ENCODE measurements at regions not wholly inside any gene's neighbourhood (a gene's known extent, or its start where the extent isn't known, plus 50 kb on each side); places are given as distances from the start of the nearest gene placed in this dataset.

DNA sequence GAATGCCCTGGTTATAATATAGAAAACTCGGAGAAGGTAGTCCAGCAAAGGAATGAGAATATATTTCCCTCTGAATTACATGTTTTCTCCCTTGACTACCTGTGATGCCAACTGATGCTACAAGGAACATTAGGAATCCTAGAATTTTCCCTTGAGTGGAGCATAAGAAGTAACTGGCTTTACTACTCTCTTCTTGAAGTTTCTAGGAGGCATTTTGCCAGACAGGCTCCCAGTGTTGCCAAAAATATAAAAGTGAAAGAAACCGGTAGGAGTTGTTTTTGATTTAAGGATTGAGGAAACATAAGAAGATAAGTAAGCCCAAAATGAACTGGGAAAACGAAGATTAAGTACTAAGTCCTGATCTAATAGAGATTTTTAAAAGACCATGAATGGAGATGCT lies 693.4 kb downstream of the NOVA1 start:
- Histone ChIP-seq H2AFZ (ENCODE audit: low read length) (no peak overlapping the region), H4K20me1 (ENCODE audit: control insufficient read depth, insufficient read depth, insufficient read length) (no peaks in the 10 kb centered on the region), H3T11ph (ENCODE audit: low read length) (no peak overlapping the region), H3K79me1 (ENCODE audit: insufficient read depth, low read depth, low read length, poor library complexity, severe bottlenecking) (no peaks in the 10 kb centered on the region), H3K27ac (ENCODE audit: insufficient read length, low read depth, low read length) (no peak overlapping the region), H3K18ac (ENCODE audit: insufficient read length, low read depth, low read length) (no peak overlapping the region), H3K4me2 (ENCODE audit: insufficient read depth, insufficient read length, low read length) (no peak overlapping the region), H2BK5ac (ENCODE audit: insufficient read length, low read length) (no peak overlapping the region), H3K9me3 (ENCODE audit: control insufficient read depth, low read depth, low read length) (no peaks in the 10 kb centered on the region), H2BK15ac (ENCODE audit: low read depth, low read length) (no peak overlapping the region), H2AK5ac (ENCODE audit: insufficient read length, low read length) (no peak overlapping the region), H2BK120ac (ENCODE audit: low read depth, low read length, poor library complexity, severe bottlenecking) (no peak overlapping the region), H4K5ac (ENCODE audit: insufficient read length, low read depth, low read length) (no peak overlapping the region), H3K27me3 (ENCODE audit: insufficient read depth, low read length) (no peaks in the 10 kb centered on the region), H3K9ac (ENCODE audit: extremely low read depth, insufficient read length, low read length) (no peak overlapping the region), H3K79me2 (ENCODE audit: insufficient read depth, low read length) (no peaks in the 10 kb centered on the region), H3K23ac (ENCODE audit: insufficient read length, low read depth, low read length) (no peak overlapping the region), H4K91ac (ENCODE audit: insufficient read length, low read depth, low read length) (no peak overlapping the region), H2BK12ac (ENCODE audit: insufficient read length, low read depth, low read length) (no peak overlapping the region), H3K4ac (ENCODE audit: low read depth, low read length) (no peak overlapping the region), H3K14ac (ENCODE audit: insufficient read depth, low read length) (no peak overlapping the region), H4K8ac (replicated peaks; ENCODE audit: insufficient read length, low read depth, low read length) (no peak overlapping the region), H2BK20ac (ENCODE audit: low read depth, low read length, poor library complexity, severe bottlenecking) (no peak overlapping the region), H3K4me1 (ENCODE audit: insufficient read depth, low read length) (no peaks in the 10 kb centered on the region), H3K23me2 (ENCODE audit: insufficient read length, low read depth, low read length, poor library complexity, severe bottlenecking) (no peaks in the 10 kb centered on the region), H3K56ac (ENCODE audit: insufficient read length, low read depth, low read length) (no peak overlapping the region)
- Mint-ChIP-seq H3K27me3 (ENCODE audit: low read depth) (no peaks in the 10 kb centered on the region), H3K9me3 (no peaks in the 10 kb centered on the region; a peak in 1 of 5 replicates), H3K27ac (no peak overlapping the region), H3K4me1 (peaks cover 2% of the 10 kb centered on the region in 2 experiments; a peak in 2 of 4 replicates), H3K4me3 (no peak overlapping the region), H3K36me3 (ENCODE audit: insufficient read depth in 1 of 3, low read depth in 3 of 3) (no peaks in the 10 kb centered on the region)
- TF ChIP-seq, protein P1, sequence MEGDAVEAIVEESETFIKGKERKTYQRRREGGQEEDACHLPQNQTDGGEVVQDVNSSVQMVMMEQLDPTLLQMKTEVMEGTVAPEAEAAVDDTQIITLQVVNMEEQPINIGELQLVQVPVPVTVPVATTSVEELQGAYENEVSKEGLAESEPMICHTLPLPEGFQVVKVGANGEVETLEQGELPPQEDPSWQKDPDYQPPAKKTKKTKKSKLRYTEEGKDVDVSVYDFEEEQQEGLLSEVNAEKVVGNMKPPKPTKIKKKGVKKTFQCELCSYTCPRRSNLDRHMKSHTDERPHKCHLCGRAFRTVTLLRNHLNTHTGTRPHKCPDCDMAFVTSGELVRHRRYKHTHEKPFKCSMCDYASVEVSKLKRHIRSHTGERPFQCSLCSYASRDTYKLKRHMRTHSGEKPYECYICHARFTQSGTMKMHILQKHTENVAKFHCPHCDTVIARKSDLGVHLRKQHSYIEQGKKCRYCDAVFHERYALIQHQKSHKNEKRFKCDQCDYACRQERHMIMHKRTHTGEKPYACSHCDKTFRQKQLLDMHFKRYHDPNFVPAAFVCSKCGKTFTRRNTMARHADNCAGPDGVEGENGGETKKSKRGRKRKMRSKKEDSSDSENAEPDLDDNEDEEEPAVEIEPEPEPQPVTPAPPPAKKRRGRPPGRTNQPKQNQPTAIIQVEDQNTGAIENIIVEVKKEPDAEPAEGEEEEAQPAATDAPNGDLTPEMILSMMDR (conservative IDR thresholded peaks at IDR 0.05) = no peak
- DNase-seq = no peak
- WGBS (ENCODE audit: extremely low coverage, insufficient read length, low lambda C conversion rate) = no CpG with 5 or more reads among the region's 3 CpGs

All from H9 (cell line).